ENCODE measurements at regions not wholly inside any gene's neighbourhood (a gene's known extent, or its start where the extent isn't known, plus 50 kb on each side); places are given as distances from the start of the nearest gene placed in this dataset.

- TF ChIP-seq, protein P1, sequence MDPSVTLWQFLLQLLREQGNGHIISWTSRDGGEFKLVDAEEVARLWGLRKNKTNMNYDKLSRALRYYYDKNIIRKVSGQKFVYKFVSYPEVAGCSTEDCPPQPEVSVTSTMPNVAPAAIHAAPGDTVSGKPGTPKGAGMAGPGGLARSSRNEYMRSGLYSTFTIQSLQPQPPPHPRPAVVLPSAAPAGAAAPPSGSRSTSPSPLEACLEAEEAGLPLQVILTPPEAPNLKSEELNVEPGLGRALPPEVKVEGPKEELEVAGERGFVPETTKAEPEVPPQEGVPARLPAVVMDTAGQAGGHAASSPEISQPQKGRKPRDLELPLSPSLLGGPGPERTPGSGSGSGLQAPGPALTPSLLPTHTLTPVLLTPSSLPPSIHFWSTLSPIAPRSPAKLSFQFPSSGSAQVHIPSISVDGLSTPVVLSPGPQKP (IDR thresholded peaks at IDR 0.05; ENCODE audit: low read depth, low read length) = no peak
- TF ChIP-seq PHF8 (IDR thresholded peaks at IDR 0.05; ENCODE audit: borderline replicate concordance, low read depth) = no peak
These were observed 520.7 kb upstream of the PABPC4L start (continued) for GRCh38 chr4:134722306-134722705.

GRCh38 chr4:134720030-134720429, 518.4 kb upstream of the PABPC4L start:
- Histone ChIP-seq H3K4me2 (no peak overlapping the region), H3K4me3 (no peak overlapping the region), H3K4me1 (no peaks in the 10 kb centered on the region), H3K9me3 (no peaks in the 10 kb centered on the region), H3K27ac (no peak overlapping the region)
- no peak for TF ChIP-seq HMGXB4 (CRISPR knock-in tag; IDR thresholded peaks at IDR 0.05; ENCODE audit: borderline replicate concordance)
- TF ChIP-seq RAD21 (conservative IDR thresholded peaks at IDR 0.05 in 1 of 2, IDR thresholded peaks at IDR 0.05 in 1 of 2) = no peak
- TF ChIP-seq HDAC2 (IDR thresholded peaks at IDR 0.05) = no peak
- TF ChIP-seq HES2 (IDR thresholded peaks at IDR 0.05) = no peak
- no peak for TF ChIP-seq BCL3 (IDR thresholded peaks at IDR 0.05)
- TF ChIP-seq, protein P2, sequence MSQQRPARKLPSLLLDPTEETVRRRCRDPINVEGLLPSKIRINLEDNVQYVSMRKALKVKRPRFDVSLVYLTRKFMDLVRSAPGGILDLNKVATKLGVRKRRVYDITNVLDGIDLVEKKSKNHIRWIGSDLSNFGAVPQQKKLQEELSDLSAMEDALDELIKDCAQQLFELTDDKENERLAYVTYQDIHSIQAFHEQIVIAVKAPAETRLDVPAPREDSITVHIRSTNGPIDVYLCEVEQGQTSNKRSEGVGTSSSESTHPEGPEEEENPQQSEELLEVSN (IDR thresholded peaks at IDR 0.05; ENCODE audit: borderline replicate concordance, low read depth) = no peak
- TF ChIP-seq FOSB (CRISPR knock-in tag; IDR thresholded peaks at IDR 0.05) = no peak
- TF ChIP-seq CBX8 (IDR thresholded peaks at IDR 0.05) = no peak
- TF ChIP-seq POLR2AphosphoS2 (conservative IDR thresholded peaks at IDR 0.05; ENCODE audit: low read length) = no peak
- TF ChIP-seq CTCF (IDR thresholded peaks at IDR 0.05) = no peak
- TF ChIP-seq TFCP2L1 (CRISPR knock-in tag; IDR thresholded peaks at IDR 0.05) = no peak
- TF ChIP-seq RNF2 (IDR thresholded peaks at IDR 0.05; ENCODE audit: borderline replicate concordance, low read depth) = no peak
- TF ChIP-seq ESRRA (IDR thresholded peaks at IDR 0.05; ENCODE audit: borderline replicate concordance, low read length) = no peak
- ChIA-PET CTCF (no interaction called here), POLR2A (no interaction called here)
- ATAC-seq (no peak), DNase-seq (ENCODE audit: low read depth in 1 of 2, low spot score in 1 of 2) (no peak), FAIRE-seq (no peak)
- 35% methylated on average over 1 of the region's 1 CpG for WGBS (ENCODE audit: missing lambda C conversion rate)

GRCh38 chr4:134708616-134709015, 507.0 kb upstream of the PABPC4L start:
- POLR2A ChIA-PET = no interaction called here

More at GRCh38 chr4:134708616-134709015, 507.0 kb upstream of the PABPC4L start:
- Histone ChIP-seq H3K4me2 (no peak overlapping the region), H3K27ac (no peak overlapping the region), H3K4me1 (no peaks in the 10 kb centered on the region), H3K4me3 (no peak overlapping the region), H3K9me3 (no peaks in the 10 kb centered on the region)
- FAIRE-seq = no peak
- no peak for DNase-seq (ENCODE audit: low read depth in 1 of 2, low spot score in 1 of 2)
- ATAC-seq = no peak
- CTCF ChIA-PET = no interaction called here
- no peak for TF ChIP-seq HDAC2 (IDR thresholded peaks at IDR 0.05)

Measured in A549 (cell line).